Esophagus muscularis mucosa (tissue), 4 donors: ENCODE measurements at regions not wholly inside any gene's neighbourhood (a gene's known extent, or its start where the extent isn't known, plus 50 kb on each side); places are given as distances from the start of the nearest gene placed in this dataset.

Experiments used
- EP300 ChIP-seq: sonication (generic); formaldehyde crosslinking; IDR thresholded peaks from one replicate; pipeline ENCODE4 v1.6.1; 2017; ENCODE audit warnings: antibody characterized with exemption
- POLR2A ChIP-seq: fragments of 450-650 bp; IDR thresholded peaks from one replicate; pipeline ENCODE4 v1.6.1; 2017; ENCODE audit warnings: antibody characterized with exemption, moderate library complexity, mild to moderate bottlenecking, low read depth
- POLR2AphosphoS5 ChIP-seq, 2 donors: sonication (generic); formaldehyde crosslinking; IDR thresholded peaks; one replicate each; pipeline ENCODE4 v1.6.1; 2017; ENCODE audit warnings: antibody characterized with exemption in 2 of 2
- TF ChIP-seq, protein P1 (sequence below), 3 experiments: fragments of 200-600 bp in 2 of 3; fragments of 450-650 bp in 1 of 3; sonication (generic) in 2 of 3; IDR thresholded peaks; one replicate each; pipeline ENCODE4 v1.5.1; 2017 to 2019; ENCODE audit warnings: antibody characterized with exemption in 3 of 3, mild to moderate bottlenecking in 2 of 3, moderate library complexity in 1 of 3

DNA sequence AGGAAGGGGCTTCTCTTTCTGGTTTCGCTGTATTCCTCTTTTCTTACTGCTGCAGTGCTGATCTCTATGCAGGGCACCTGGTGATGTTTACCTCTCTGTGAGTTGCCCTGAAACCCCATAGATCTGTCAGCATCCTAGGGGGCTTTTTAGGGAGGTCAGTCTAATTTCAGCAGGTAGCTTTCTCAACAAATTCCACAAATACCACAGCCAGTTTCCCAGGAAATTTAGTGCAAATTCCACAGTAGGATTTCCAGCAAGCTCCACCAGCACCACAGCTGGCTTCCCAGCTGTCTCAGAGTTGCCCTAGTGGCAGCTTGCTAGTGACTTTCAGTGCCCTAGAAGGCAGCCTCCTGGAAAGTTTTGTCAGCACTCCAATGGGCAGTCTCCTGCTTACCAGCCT is 379.1 kb upstream of the SMC2 start:
- TF ChIP-seq POLR2A: no peak
- TF ChIP-seq, protein P1, sequence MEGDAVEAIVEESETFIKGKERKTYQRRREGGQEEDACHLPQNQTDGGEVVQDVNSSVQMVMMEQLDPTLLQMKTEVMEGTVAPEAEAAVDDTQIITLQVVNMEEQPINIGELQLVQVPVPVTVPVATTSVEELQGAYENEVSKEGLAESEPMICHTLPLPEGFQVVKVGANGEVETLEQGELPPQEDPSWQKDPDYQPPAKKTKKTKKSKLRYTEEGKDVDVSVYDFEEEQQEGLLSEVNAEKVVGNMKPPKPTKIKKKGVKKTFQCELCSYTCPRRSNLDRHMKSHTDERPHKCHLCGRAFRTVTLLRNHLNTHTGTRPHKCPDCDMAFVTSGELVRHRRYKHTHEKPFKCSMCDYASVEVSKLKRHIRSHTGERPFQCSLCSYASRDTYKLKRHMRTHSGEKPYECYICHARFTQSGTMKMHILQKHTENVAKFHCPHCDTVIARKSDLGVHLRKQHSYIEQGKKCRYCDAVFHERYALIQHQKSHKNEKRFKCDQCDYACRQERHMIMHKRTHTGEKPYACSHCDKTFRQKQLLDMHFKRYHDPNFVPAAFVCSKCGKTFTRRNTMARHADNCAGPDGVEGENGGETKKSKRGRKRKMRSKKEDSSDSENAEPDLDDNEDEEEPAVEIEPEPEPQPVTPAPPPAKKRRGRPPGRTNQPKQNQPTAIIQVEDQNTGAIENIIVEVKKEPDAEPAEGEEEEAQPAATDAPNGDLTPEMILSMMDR (IDR thresholded peaks at IDR 0.05): no peak
- no peak for TF ChIP-seq POLR2AphosphoS5 (IDR thresholded peaks at IDR 0.05)
- TF ChIP-seq EP300: no peak
